T-helper 17 cell (primary cell): ENCODE measurements at regions not wholly inside any gene's neighbourhood (a gene's known extent, or its start where the extent isn't known, plus 50 kb on each side); places are given as distances from the start of the nearest gene placed in this dataset.

Experiments used
- ATAC-seq: fragments of 150-1000 bp; cut with Tn5 transposase; 2 replicates; pipeline ENCODE4 v1.10.0; 2021; ENCODE audit warnings: mild to moderate bottlenecking, moderate library complexity
- DNase-seq, 3 donors: peaks; one replicate each; pipeline versions ENCODE4 v3.0.0 to v3.0.0-alpha.2; 2020 to 2021
- H3K9me3 ChIP-seq: one replicate; pipeline ENCODE4 v1.7.0; 2013; ENCODE audit warnings: low read length, mild to moderate bottlenecking; ENCODE audit not compliant: control insufficient read depth, poor library complexity, severe bottlenecking
- H3K27ac Mint-ChIP-seq: one replicate; pipeline ENCODE4 v1.8.0; 2022; ENCODE audit warnings: mild to moderate bottlenecking, moderate library complexity, mixed read lengths
- H3K27me3 Mint-ChIP-seq: one replicate; pipeline ENCODE4 v1.8.0; 2022; ENCODE audit warnings: mixed read lengths
- H3K36me3 Mint-ChIP-seq: one replicate; pipeline ENCODE4 v1.8.0; 2022; ENCODE audit warnings: low read depth, mixed read lengths
- H3K4me1 Mint-ChIP-seq: one replicate; pipeline ENCODE4 v1.8.0; 2022; ENCODE audit warnings: mild to moderate bottlenecking, mixed read lengths
- H3K4me3 Mint-ChIP-seq: one replicate; pipeline ENCODE4 v1.8.0; 2022; ENCODE audit warnings: mild to moderate bottlenecking, moderate library complexity, mixed read lengths

GRCh38 chr3:87422333-87422732, 145.9 kb upstream of the POU1F1 start:
- DNase-seq (no peak), ATAC-seq (no peak)
- H3K4me3 Mint-ChIP-seq: no peak overlapping the region
- no peaks in the 10 kb centered on the region for H3K9me3 ChIP-seq
- H3K27ac Mint-ChIP-seq: no peak overlapping the region
- H3K27me3 Mint-ChIP-seq: no peaks in the 10 kb centered on the region
- peaks cover 2% of the 10 kb centered on the region for H3K4me1 Mint-ChIP-seq
- no peaks in the 10 kb centered on the region for H3K36me3 Mint-ChIP-seq

GRCh38 chr3:87420171-87420570, 143.8 kb upstream of the POU1F1 start:
- no peaks in the 10 kb centered on the region for H3K9me3 ChIP-seq
- no peaks in the 10 kb centered on the region for H3K27me3 Mint-ChIP-seq
- H3K36me3 Mint-ChIP-seq: no peaks in the 10 kb centered on the region
- H3K27ac Mint-ChIP-seq: no peak overlapping the region
- ATAC-seq (no peak), DNase-seq (no peak)
- H3K4me3 Mint-ChIP-seq: no peak overlapping the region
- no peaks in the 10 kb centered on the region for H3K4me1 Mint-ChIP-seq

GRCh38 chr3:87414271-87414670, 137.9 kb upstream of the POU1F1 start:
- no peak overlapping the region for H3K4me3 Mint-ChIP-seq
- no peak for ATAC-seq
- H3K4me1 Mint-ChIP-seq: no peaks in the 10 kb centered on the region

GRCh38 chr3:87413814-87414213, 137.4 kb upstream of the POU1F1 start:
- Mint-ChIP-seq H3K27ac (no peak overlapping the region), H3K4me1 (no peaks in the 10 kb centered on the region), H3K36me3 (no peaks in the 10 kb centered on the region), H3K4me3 (no peak overlapping the region), H3K27me3 (no peaks in the 10 kb centered on the region)
- ATAC-seq (no peak), DNase-seq (no peak)
- H3K9me3 ChIP-seq: no peaks in the 10 kb centered on the region

More at GRCh38 chr3:87414271-87414670, 137.9 kb upstream of the POU1F1 start:
- no peak for DNase-seq
- H3K36me3 Mint-ChIP-seq: no peaks in the 10 kb centered on the region
- H3K9me3 ChIP-seq: no peaks in the 10 kb centered on the region
- no peaks in the 10 kb centered on the region for H3K27me3 Mint-ChIP-seq
- H3K27ac Mint-ChIP-seq: no peak overlapping the region

GRCh38 chr3:87410110-87410509, 133.7 kb upstream of the POU1F1 start:
- Mint-ChIP-seq H3K27ac (no peak overlapping the region), H3K27me3 (no peaks in the 10 kb centered on the region), H3K4me1 (no peaks in the 10 kb centered on the region), H3K4me3 (no peak overlapping the region), H3K36me3 (no peaks in the 10 kb centered on the region)
- H3K9me3 ChIP-seq: no peaks in the 10 kb centered on the region
- DNase-seq: no peak
- no peak for ATAC-seq

- H3K27ac Mint-ChIP-seq: no peak overlapping the region
- H3K4me1 Mint-ChIP-seq: no peaks in the 10 kb centered on the region
- H3K4me3 Mint-ChIP-seq: no peak overlapping the region
- no peaks in the 10 kb centered on the region for H3K9me3 ChIP-seq
- peaks cover 5% of the 10 kb centered on the region for H3K27me3 Mint-ChIP-seq
- ATAC-seq (no peak), DNase-seq (no peak)
- H3K36me3 Mint-ChIP-seq: no peaks in the 10 kb centered on the region
These were observed 121.9 kb upstream of the POU1F1 start for GRCh38 chr3:87398168-87398801.

- Mint-ChIP-seq H3K27me3 (no peaks in the 10 kb centered on the region), H3K36me3 (no peaks in the 10 kb centered on the region), H3K4me1 (no peaks in the 10 kb centered on the region), H3K27ac (no peak overlapping the region), H3K4me3 (no peak overlapping the region)
- DNase-seq: no peak
- ATAC-seq: no peak
- no peaks in the 10 kb centered on the region for H3K9me3 ChIP-seq
These were observed 120.8 kb upstream of the POU1F1 start for GRCh38 chr3:87397211-87397610.

GRCh38 chr3:87390821-87391220, 114.4 kb upstream of the POU1F1 start:
- H3K36me3 Mint-ChIP-seq: no peaks in the 10 kb centered on the region
- no peaks in the 10 kb centered on the region for H3K27me3 Mint-ChIP-seq
- ATAC-seq (no peak), DNase-seq (no peak)
- H3K9me3 ChIP-seq: no peaks in the 10 kb centered on the region
- no peak overlapping the region for H3K27ac Mint-ChIP-seq
- H3K4me1 Mint-ChIP-seq: no peaks in the 10 kb centered on the region
- no peak overlapping the region for H3K4me3 Mint-ChIP-seq

- Mint-ChIP-seq H3K27ac (no peak overlapping the region), H3K4me3 (no peak overlapping the region), H3K27me3 (no peaks in the 10 kb centered on the region), H3K36me3 (no peaks in the 10 kb centered on the region), H3K4me1 (no peaks in the 10 kb centered on the region)
- DNase-seq: no peak
- H3K9me3 ChIP-seq: no peaks in the 10 kb centered on the region
- ATAC-seq: no peak
These were observed 114.0 kb upstream of the POU1F1 start for GRCh38 chr3:87390353-87390752.

GRCh38 chr3:87375231-87375682, 98.9 kb upstream of the POU1F1 start:
- Mint-ChIP-seq H3K4me1 (no peaks in the 10 kb centered on the region), H3K36me3 (peaks cover 2% of the 10 kb centered on the region), H3K4me3 (no peak overlapping the region), H3K27me3 (peaks cover 26% of the 10 kb centered on the region), H3K27ac (no peak overlapping the region)
- DNase-seq: no peak
- no peak for ATAC-seq
- H3K9me3 ChIP-seq: no peaks in the 10 kb centered on the region

GRCh38 chr3:87370007-87370406, 93.6 kb upstream of the POU1F1 start:
- Mint-ChIP-seq H3K36me3 (peaks cover 2% of the 10 kb centered on the region), H3K4me3 (no peak overlapping the region), H3K27ac (no peak overlapping the region), H3K27me3 (peaks cover 36% of the 10 kb centered on the region), H3K4me1 (peaks cover 5% of the 10 kb centered on the region)
- ATAC-seq (no peak), DNase-seq (no peak)
- no peaks in the 10 kb centered on the region for H3K9me3 ChIP-seq

GRCh38 chr3:87367736-87368135, 91.4 kb upstream of the POU1F1 start:
- Mint-ChIP-seq H3K27me3 (peaks cover 24% of the 10 kb centered on the region), H3K4me1 (peaks cover 5% of the 10 kb centered on the region), H3K36me3 (no peaks in the 10 kb centered on the region), H3K4me3 (no peak overlapping the region), H3K27ac (no peak overlapping the region)
- DNase-seq (no peak), ATAC-seq (peak; percentile 61)
- H3K9me3 ChIP-seq: no peaks in the 10 kb centered on the region

- ATAC-seq (no peak), DNase-seq (no peak)
- Mint-ChIP-seq H3K27ac (no peak overlapping the region), H3K4me3 (no peak overlapping the region), H3K4me1 (peaks cover 3% of the 10 kb centered on the region), H3K27me3 (peaks cover 2% of the 10 kb centered on the region), H3K36me3 (no peaks in the 10 kb centered on the region)
- no peaks in the 10 kb centered on the region for H3K9me3 ChIP-seq
These were observed 87.3 kb upstream of the POU1F1 start for GRCh38 chr3:87363721-87364120.

GRCh38 chr3:87361956-87362355, 85.6 kb upstream of the POU1F1 start:
- Mint-ChIP-seq H3K4me3 (no peak overlapping the region), H3K27me3 (no peaks in the 10 kb centered on the region), H3K36me3 (no peaks in the 10 kb centered on the region), H3K4me1 (no peaks in the 10 kb centered on the region), H3K27ac (no peak overlapping the region)
- no peak for ATAC-seq
- no peak for DNase-seq
- no peaks in the 10 kb centered on the region for H3K9me3 ChIP-seq
